ENCODE measurements at regions not wholly inside any gene's neighbourhood (a gene's known extent, or its start where the extent isn't known, plus 50 kb on each side); places are given as distances from the start of the nearest gene placed in this dataset.

- TF ChIP-seq CTCF (IDR thresholded peaks at IDR 0.05; ENCODE audit: low read depth, low read length, poor library complexity, severe bottlenecking), result peak; percentile 76
- no peak for TF ChIP-seq EZH2phosphoT487 (IDR thresholded peaks at IDR 0.05; ENCODE audit: borderline replicate concordance, low read length)
- peaks cover 32% of the 10 kb centered on the region for H3K4me1 ChIP-seq (ENCODE audit: control insufficient read depth, low read length)
- peak overlapping the region; percentile 34 for H3K4me2 ChIP-seq (ENCODE audit: low read length)
Measured at GRCh38 chr1:4172644-4173599, 272.9 kb upstream of the C1orf174 start.

GRCh38 chr1:4173731-4174130, 273.7 kb upstream of the C1orf174 start:
- H3K9me2 ChIP-seq (replicated peaks; ENCODE audit: control insufficient read depth, low read length), result no peaks in the 10 kb centered on the region
- no peak overlapping the region for H3K27ac ChIP-seq (ENCODE audit: low read depth, low read length)
- no peaks in the 10 kb centered on the region for H3K36me3 ChIP-seq (ENCODE audit: control insufficient read depth, low read length)
- H3K4me1 ChIP-seq (ENCODE audit: control insufficient read depth, low read length), result peaks cover 32% of the 10 kb centered on the region
- no peaks in the 10 kb centered on the region for H3F3A ChIP-seq (ENCODE audit: control insufficient read depth, insufficient read depth)
- H3K4me3 ChIP-seq (ENCODE audit: low read length), result no peak overlapping the region
- H3K27me3 ChIP-seq (ENCODE audit: control insufficient read depth, low read length), result no peaks in the 10 kb centered on the region
- H4K20me1 ChIP-seq (ENCODE audit: control insufficient read depth, insufficient read depth, low read depth, low read length), result no peaks in the 10 kb centered on the region
- no peak for TF ChIP-seq CTCF (IDR thresholded peaks at IDR 0.05; ENCODE audit: low read depth, low read length, poor library complexity, severe bottlenecking)
- TF ChIP-seq EZH2phosphoT487 (IDR thresholded peaks at IDR 0.05; ENCODE audit: borderline replicate concordance, low read length), result no peak
- no peaks in the 10 kb centered on the region for H3K9me3 ChIP-seq (ENCODE audit: control insufficient read depth, insufficient read depth, low read length)
- peak overlapping the region; percentile 34 for H3K4me2 ChIP-seq (ENCODE audit: low read length)
- no peaks in the 10 kb centered on the region for H3K79me2 ChIP-seq (ENCODE audit: control insufficient read depth, low read length)

More at GRCh38 chr1:4172644-4173599, 272.9 kb upstream of the C1orf174 start:
- H3F3A ChIP-seq (ENCODE audit: control insufficient read depth, insufficient read depth), result no peaks in the 10 kb centered on the region
- no peak overlapping the region for H3K4me3 ChIP-seq (ENCODE audit: low read length)
- H3K27ac ChIP-seq (ENCODE audit: low read depth, low read length), result no peak overlapping the region
- H3K27me3 ChIP-seq (ENCODE audit: control insufficient read depth, low read length), result no peaks in the 10 kb centered on the region
- H3K79me2 ChIP-seq (ENCODE audit: control insufficient read depth, low read length), result no peaks in the 10 kb centered on the region
- no peaks in the 10 kb centered on the region for H3K9me2 ChIP-seq (replicated peaks; ENCODE audit: control insufficient read depth, low read length)
- H3K9me3 ChIP-seq (ENCODE audit: control insufficient read depth, insufficient read depth, low read length), result no peaks in the 10 kb centered on the region
- H3K36me3 ChIP-seq (ENCODE audit: control insufficient read depth, low read length), result no peaks in the 10 kb centered on the region
- H4K20me1 ChIP-seq (ENCODE audit: control insufficient read depth, insufficient read depth, low read depth, low read length), result no peaks in the 10 kb centered on the region

GRCh38 chr1:4174291-4175200, 274.5 kb upstream of the C1orf174 start:
- Histone ChIP-seq H3K27ac (ENCODE audit: low read depth, low read length) (no peak overlapping the region), H3K36me3 (ENCODE audit: control insufficient read depth, low read length) (no peaks in the 10 kb centered on the region), H3K4me1 (ENCODE audit: control insufficient read depth, low read length) (peaks cover 32% of the 10 kb centered on the region), H3K9me3 (ENCODE audit: control insufficient read depth, insufficient read depth, low read length) (no peaks in the 10 kb centered on the region), H3K4me3 (ENCODE audit: low read length) (no peak overlapping the region), H3K79me2 (ENCODE audit: control insufficient read depth, low read length) (no peaks in the 10 kb centered on the region), H4K20me1 (ENCODE audit: control insufficient read depth, insufficient read depth, low read depth, low read length) (no peaks in the 10 kb centered on the region), H3F3A (ENCODE audit: control insufficient read depth, insufficient read depth) (no peaks in the 10 kb centered on the region), H3K4me2 (ENCODE audit: low read length) (no peak overlapping the region), H3K27me3 (ENCODE audit: control insufficient read depth, low read length) (no peaks in the 10 kb centered on the region), H3K9me2 (replicated peaks; ENCODE audit: control insufficient read depth, low read length) (no peaks in the 10 kb centered on the region)
- no peak for TF ChIP-seq EZH2phosphoT487 (IDR thresholded peaks at IDR 0.05; ENCODE audit: borderline replicate concordance, low read length)

Data from DOHH2 (cell line).